ENCODE measurements at regions not wholly inside any gene's neighbourhood (a gene's known extent, or its start where the extent isn't known, plus 50 kb on each side); places are given as distances from the start of the nearest gene placed in this dataset.
"Not testable (repeated sequence)": the region's sequence is repeated elsewhere in the genome, so short reads cannot be mapped to it uniquely, and the experiment has no call there.

GRCh38 chr15:66872405-66872804 lies 170.4 kb downstream of the SMAD6 start:
- H3K4me3 ChIP-seq (ENCODE audit: low read length): no peak overlapping the region
- no peaks in the 10 kb centered on the region for H3K9me3 ChIP-seq (ENCODE audit: insufficient read depth, low read depth, low read length)
- no peak overlapping the region for H3K27ac ChIP-seq (ENCODE audit: low read length)
- H3K36me3 ChIP-seq (ENCODE audit: insufficient read depth, low read depth, low read length): no peaks in the 10 kb centered on the region
- H3K27me3 ChIP-seq (ENCODE audit: insufficient read depth, low read length): no peaks in the 10 kb centered on the region
- H3K4me1 ChIP-seq (ENCODE audit: insufficient read depth, low read length): no peaks in the 10 kb centered on the region
- H3K9ac ChIP-seq (ENCODE audit: low read depth, low read length): no peak overlapping the region

- not testable (repeated sequence) for H3K9ac ChIP-seq (ENCODE audit: low read depth, low read length); H3K27ac ChIP-seq (ENCODE audit: low read length); H3K4me3 ChIP-seq (ENCODE audit: low read length); H3K4me1 ChIP-seq (ENCODE audit: insufficient read depth, low read length); H3K27me3 ChIP-seq (ENCODE audit: insufficient read depth, low read length); H3K9me3 ChIP-seq (ENCODE audit: insufficient read depth, low read depth, low read length); H3K36me3 ChIP-seq (ENCODE audit: insufficient read depth, low read depth, low read length)
Measured at GRCh38 chr15:66873331-66873730, 171.3 kb downstream of the SMAD6 start.

- no peaks in the 10 kb centered on the region for H3K9me3 ChIP-seq (ENCODE audit: insufficient read depth, low read depth, low read length)
- H3K4me3 ChIP-seq (ENCODE audit: low read length): no peak overlapping the region
- H3K4me1 ChIP-seq (ENCODE audit: insufficient read depth, low read length): no peaks in the 10 kb centered on the region
- H3K27ac ChIP-seq (ENCODE audit: low read length): no peak overlapping the region
- H3K36me3 ChIP-seq (ENCODE audit: insufficient read depth, low read depth, low read length): no peaks in the 10 kb centered on the region
- no peak overlapping the region for H3K9ac ChIP-seq (ENCODE audit: low read depth, low read length)
- H3K27me3 ChIP-seq (ENCODE audit: insufficient read depth, low read length): no peaks in the 10 kb centered on the region
Measured at GRCh38 chr15:66873856-66874255, 171.8 kb downstream of the SMAD6 start.

- Histone ChIP-seq H3K9ac (ENCODE audit: low read depth, low read length) (no peak overlapping the region), H3K27me3 (ENCODE audit: insufficient read depth, low read length) (no peaks in the 10 kb centered on the region), H3K27ac (ENCODE audit: low read length) (no peak overlapping the region), H3K36me3 (ENCODE audit: insufficient read depth, low read depth, low read length) (no peaks in the 10 kb centered on the region), H3K4me1 (ENCODE audit: insufficient read depth, low read length) (no peaks in the 10 kb centered on the region), H3K9me3 (ENCODE audit: insufficient read depth, low read depth, low read length) (no peaks in the 10 kb centered on the region), H3K4me3 (ENCODE audit: low read length) (no peak overlapping the region)
Measured at GRCh38 chr15:66875588-66876420, 173.8 kb downstream of the SMAD6 start.

- Histone ChIP-seq H3K27ac (ENCODE audit: low read length) (no peak overlapping the region), H3K4me3 (ENCODE audit: low read length) (no peak overlapping the region), H3K36me3 (ENCODE audit: insufficient read depth, low read depth, low read length) (no peaks in the 10 kb centered on the region), H3K9me3 (ENCODE audit: insufficient read depth, low read depth, low read length) (no peaks in the 10 kb centered on the region), H3K9ac (ENCODE audit: low read depth, low read length) (no peak overlapping the region), H3K27me3 (ENCODE audit: insufficient read depth, low read length) (no peaks in the 10 kb centered on the region), H3K4me1 (ENCODE audit: insufficient read depth, low read length) (no peaks in the 10 kb centered on the region)
Measured at GRCh38 chr15:66876421-66876730, 174.3 kb downstream of the SMAD6 start.

- Histone ChIP-seq H3K4me1 (ENCODE audit: insufficient read depth, low read length) (no peaks in the 10 kb centered on the region), H3K4me3 (ENCODE audit: low read length) (no peak overlapping the region), H3K9ac (ENCODE audit: low read depth, low read length) (no peak overlapping the region), H3K27ac (ENCODE audit: low read length) (no peak overlapping the region), H3K27me3 (ENCODE audit: insufficient read depth, low read length) (no peaks in the 10 kb centered on the region), H3K9me3 (ENCODE audit: insufficient read depth, low read depth, low read length) (no peaks in the 10 kb centered on the region), H3K36me3 (ENCODE audit: insufficient read depth, low read depth, low read length) (no peaks in the 10 kb centered on the region)
Measured at GRCh38 chr15:66876731-66877476, 174.9 kb downstream of the SMAD6 start.

GRCh38 chr15:66877477-66878271 lies 175.6 kb downstream of the SMAD6 start:
- Histone ChIP-seq H3K36me3 (ENCODE audit: insufficient read depth, low read depth, low read length) (no peaks in the 10 kb centered on the region), H3K27me3 (ENCODE audit: insufficient read depth, low read length) (no peaks in the 10 kb centered on the region), H3K9me3 (ENCODE audit: insufficient read depth, low read depth, low read length) (no peaks in the 10 kb centered on the region), H3K27ac (ENCODE audit: low read length) (no peak overlapping the region), H3K4me3 (ENCODE audit: low read length) (no peak overlapping the region), H3K9ac (ENCODE audit: low read depth, low read length) (no peak overlapping the region), H3K4me1 (ENCODE audit: insufficient read depth, low read length) (peaks cover 2% of the 10 kb centered on the region; the same call in 1 of the 2 replicates)

GRCh38 chr15:66878761-66879160 lies 176.7 kb downstream of the SMAD6 start:
- Histone ChIP-seq H3K9me3 (ENCODE audit: insufficient read depth, low read depth, low read length) (no peaks in the 10 kb centered on the region), H3K4me1 (ENCODE audit: insufficient read depth, low read length) (peaks cover 4% of the 10 kb centered on the region), H3K36me3 (ENCODE audit: insufficient read depth, low read depth, low read length) (no peaks in the 10 kb centered on the region), H3K9ac (ENCODE audit: low read depth, low read length) (no peak overlapping the region), H3K27ac (ENCODE audit: low read length) (no peak overlapping the region), H3K27me3 (ENCODE audit: insufficient read depth, low read length) (no peaks in the 10 kb centered on the region), H3K4me3 (ENCODE audit: low read length) (no peak overlapping the region)

GRCh38 chr15:66879531-66880368 lies 177.7 kb downstream of the SMAD6 start:
- H3K4me3 ChIP-seq (ENCODE audit: low read length): no peak overlapping the region
- peaks cover 7% of the 10 kb centered on the region for H3K4me1 ChIP-seq (ENCODE audit: insufficient read depth, low read length)
- H3K27ac ChIP-seq (ENCODE audit: low read length): no peak overlapping the region
- H3K9ac ChIP-seq (ENCODE audit: low read depth, low read length): no peak overlapping the region
- no peaks in the 10 kb centered on the region for H3K27me3 ChIP-seq (ENCODE audit: insufficient read depth, low read length)
- no peaks in the 10 kb centered on the region for H3K9me3 ChIP-seq (ENCODE audit: insufficient read depth, low read depth, low read length)
- H3K36me3 ChIP-seq (ENCODE audit: insufficient read depth, low read depth, low read length): no peaks in the 10 kb centered on the region

GRCh38 chr15:66880380-66881155 lies 178.5 kb downstream of the SMAD6 start:
- no peak overlapping the region for H3K27ac ChIP-seq (ENCODE audit: low read length)
- no peaks in the 10 kb centered on the region for H3K9me3 ChIP-seq (ENCODE audit: insufficient read depth, low read depth, low read length)
- H3K36me3 ChIP-seq (ENCODE audit: insufficient read depth, low read depth, low read length): no peaks in the 10 kb centered on the region
- peaks cover 7% of the 10 kb centered on the region for H3K4me1 ChIP-seq (ENCODE audit: insufficient read depth, low read length)
- H3K4me3 ChIP-seq (ENCODE audit: low read length): no peak overlapping the region
- H3K9ac ChIP-seq (ENCODE audit: low read depth, low read length): no peak overlapping the region
- H3K27me3 ChIP-seq (ENCODE audit: insufficient read depth, low read length): no peaks in the 10 kb centered on the region
